ENCODE measurements at regions not wholly inside any gene's neighbourhood (a gene's known extent, or its start where the extent isn't known, plus 50 kb on each side); places are given as distances from the start of the nearest gene placed in this dataset.
"Not testable (repeated sequence)": the region's sequence is repeated elsewhere in the genome, so short reads cannot be mapped to it uniquely, and the experiment has no call there.

DNA sequence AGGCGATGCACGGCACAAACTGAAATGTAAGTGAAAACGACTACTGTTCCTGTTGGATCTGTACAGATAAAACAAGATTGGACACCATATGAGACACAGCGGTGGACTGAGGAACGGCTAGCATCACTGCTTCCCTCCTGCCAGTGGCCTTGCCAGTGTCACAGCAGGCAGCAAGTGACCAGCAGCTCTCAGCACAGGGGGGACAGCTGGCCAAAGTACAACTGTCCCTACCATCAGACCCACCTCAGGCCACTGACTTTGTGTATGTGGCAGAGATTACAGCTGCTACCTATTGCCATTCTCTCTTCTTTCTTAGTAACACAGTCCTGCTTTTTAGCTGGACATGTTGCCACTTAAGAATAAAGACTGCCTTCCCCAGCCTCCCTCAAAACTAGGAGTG is 80.0 kb upstream of the SLC66A3 start:
- no peak for DNase-seq

DNA sequence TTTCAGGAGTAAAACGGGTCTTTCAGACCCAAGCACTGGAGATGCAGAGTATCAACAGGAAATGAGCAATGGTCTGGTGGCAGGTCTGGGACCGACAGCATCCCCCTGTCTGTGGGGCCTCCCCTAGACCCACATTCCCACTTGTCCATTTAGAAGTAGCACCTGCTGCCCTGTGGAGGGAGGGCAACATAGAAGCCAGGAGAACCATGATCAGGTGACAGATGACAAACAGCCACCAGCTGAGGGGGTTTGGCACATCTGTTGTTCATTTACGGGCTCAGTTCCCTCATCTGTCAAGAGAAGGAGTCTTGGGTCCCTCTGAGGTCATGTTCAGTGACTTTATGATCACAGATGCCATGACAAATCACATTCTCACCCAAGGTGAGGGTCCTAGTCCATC is 77.9 kb upstream of the SLC66A3 start:
- DNase-seq: no peak

DNA sequence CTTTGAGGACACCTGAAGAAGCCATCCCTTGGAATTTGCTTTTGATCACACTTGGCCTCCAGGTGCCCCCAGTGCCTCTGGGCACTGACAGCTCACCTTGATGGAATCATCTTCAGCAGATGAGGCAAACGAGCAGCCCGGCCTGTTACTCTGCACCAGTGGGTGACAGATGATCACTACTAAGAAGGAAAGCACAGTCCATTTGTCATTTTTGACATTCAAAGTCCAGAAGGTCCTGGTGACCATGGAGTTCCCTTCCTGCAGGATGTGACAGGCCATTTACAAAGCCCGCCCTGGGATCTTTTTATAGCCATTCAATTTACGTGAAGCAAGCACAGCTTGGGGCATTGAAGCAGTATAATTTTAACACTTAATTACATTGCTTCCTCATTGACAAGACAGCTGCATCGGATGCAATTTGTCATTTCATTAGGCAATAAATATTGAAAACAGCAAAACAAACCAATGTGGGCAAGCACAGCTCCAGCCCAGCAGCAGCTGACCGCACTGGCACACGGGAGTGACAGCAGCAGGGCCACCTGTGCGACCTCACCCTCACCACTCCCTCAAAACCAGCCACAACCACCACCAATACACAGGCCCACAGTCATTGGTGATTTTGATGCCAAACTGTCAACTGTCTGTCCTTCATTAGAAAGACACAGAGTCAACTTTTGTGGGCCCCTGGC is 76.0 kb upstream of the SLC66A3 start:
- no peak for DNase-seq

DNA sequence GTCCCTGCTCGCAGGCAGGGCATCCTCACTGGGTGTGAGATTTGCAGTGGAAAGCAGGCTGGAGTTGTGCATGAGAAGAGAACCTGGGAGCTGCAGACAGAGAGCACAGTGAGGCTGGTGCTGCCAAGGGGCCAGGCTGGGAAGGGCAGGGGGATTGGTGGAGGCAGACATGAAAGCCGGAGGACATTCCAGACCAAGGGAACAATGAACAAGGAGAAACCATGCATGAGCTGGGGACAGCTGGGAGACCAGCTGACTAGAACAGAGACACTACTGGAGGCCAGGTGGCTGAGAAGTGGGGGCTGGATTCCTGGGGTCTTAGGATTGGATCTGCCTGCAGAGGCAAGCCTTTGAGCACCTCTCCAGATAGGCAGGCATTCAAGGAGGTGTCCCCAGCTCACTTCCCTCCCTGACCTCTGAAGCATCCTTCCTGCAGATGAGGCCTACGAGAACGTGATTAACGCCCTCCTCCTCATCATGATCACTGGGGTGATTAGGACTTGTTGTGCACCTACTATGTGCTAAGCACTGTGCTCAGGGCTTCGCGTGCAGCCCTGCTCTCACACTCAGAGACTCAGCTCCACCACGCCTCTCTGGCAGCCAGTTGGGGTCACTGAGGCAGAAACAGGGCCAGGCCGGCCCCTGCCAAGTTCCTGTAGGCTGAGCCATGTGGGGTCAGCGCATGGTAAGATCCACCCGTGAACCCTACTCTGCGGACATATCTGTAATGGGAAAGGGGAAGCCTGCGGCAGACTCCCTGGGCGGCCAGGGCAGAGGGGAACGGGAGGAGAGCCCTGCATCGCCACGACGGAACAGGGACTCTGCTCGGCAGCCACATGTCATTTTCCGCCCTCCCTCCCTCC is 74.8 kb upstream of the SLC66A3 start:
- no peak for DNase-seq

DNA sequence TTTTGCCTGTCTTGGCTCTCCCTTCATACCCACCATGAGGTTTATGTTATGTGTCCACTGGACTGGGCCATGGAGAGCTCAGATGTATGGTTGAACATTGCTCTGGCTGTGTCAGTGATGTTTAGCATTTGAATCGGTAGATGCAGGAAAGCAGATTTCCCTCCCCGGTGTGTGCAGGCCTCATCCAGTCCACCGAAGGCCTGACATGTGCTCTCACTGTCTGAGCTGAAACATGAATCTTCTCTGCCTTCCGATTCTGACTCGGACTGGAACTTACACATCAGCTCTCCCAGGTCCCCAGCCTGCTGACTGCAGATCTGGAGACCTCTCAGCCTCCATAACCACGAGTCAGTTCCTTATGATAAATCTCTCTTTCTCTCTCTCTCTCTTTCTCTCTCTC is 72.4 kb upstream of the SLC66A3 start:
- no peak for DNase-seq

DNA sequence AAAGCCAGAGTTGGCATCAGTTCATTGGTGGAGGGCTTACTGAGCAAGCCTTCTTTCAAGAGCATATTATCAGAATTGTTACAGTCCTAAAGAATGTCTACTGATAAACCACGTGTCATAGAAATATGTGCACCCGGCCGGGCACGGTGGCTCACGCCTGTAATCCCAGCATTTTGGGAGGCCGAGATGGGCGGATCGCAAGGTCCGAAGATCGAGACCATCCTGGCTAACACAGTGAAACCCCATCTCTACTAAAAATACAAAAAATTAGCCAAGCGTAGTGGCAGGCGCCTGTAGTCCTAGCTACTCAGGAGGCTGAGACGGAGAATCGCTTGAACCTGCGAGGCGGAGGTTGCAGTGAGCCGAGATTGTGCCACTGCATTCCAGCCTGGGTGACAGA is 66.4 kb upstream of the SLC66A3 start:
- not testable (repeated sequence) for DNase-seq

DNA sequence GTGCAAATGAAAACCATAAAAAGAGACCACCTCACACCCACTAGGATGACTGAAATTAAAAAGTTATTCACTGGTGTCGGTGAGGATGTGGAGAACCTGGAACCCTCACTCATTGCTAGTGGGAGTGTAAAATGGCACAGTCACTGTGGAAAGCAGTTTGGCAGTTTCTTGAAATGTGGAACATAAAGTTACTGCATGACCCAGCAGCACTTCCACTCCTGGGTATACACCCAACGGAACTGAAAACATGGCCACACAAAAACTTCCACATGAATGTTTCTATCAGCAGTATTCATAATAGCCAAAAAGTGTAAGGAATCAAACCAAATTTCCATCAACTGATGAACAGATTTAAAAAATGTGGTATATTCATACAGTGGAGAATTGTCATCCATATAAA is 65.1 kb upstream of the SLC66A3 start:
- DNase-seq: no peak

DNA sequence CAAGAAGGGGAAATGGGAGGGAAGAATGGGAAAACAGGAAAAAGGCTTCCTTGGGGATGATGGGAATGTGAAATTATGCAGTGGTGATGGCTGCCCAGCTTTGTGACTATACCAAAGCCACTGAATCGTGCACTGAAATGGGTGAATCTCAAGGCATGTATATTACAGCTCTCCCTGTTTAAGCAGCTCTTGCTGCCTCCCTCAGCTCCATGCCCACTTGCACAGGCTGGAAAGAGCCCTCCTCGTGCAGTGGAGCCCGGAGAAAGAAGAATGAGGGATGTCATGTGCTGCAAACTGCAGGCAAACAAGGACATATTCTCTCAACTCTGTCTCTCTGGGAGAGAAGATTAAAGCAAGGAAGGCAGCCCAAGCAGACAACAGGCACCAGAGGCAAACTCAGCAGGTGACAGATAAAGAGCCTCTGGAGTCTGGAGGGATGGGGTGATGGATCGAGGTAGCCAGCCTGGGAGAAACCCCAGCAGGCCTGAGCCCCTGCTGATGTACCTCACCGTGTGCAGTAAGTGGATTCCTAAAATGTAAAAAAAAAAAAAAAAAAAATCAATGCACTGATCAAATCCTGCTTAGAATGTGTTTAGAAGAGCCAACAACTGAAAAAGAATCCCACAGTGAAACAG is 62.4 kb upstream of the SLC66A3 start:
- no peak for DNase-seq

DNA sequence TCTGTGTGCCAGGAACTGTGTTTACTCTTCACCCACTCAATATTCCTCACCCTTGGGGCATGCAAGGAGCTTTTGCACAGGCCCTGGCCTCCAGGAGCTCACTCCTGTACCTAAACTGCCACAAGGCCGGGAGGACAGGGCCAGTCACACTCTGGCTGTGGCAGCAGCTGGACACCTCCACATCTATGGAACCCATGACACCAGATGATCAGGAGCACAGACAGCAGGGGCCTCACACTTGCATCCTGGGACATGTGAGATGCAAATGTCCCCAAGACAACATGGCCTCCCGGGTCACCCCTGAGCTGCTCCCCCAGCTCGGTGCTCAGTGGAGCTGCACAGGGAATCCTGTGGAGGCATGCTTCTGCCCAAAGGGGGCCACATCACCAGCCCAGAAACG is 61.8 kb upstream of the SLC66A3 start:
- DNase-seq: no peak

DNA sequence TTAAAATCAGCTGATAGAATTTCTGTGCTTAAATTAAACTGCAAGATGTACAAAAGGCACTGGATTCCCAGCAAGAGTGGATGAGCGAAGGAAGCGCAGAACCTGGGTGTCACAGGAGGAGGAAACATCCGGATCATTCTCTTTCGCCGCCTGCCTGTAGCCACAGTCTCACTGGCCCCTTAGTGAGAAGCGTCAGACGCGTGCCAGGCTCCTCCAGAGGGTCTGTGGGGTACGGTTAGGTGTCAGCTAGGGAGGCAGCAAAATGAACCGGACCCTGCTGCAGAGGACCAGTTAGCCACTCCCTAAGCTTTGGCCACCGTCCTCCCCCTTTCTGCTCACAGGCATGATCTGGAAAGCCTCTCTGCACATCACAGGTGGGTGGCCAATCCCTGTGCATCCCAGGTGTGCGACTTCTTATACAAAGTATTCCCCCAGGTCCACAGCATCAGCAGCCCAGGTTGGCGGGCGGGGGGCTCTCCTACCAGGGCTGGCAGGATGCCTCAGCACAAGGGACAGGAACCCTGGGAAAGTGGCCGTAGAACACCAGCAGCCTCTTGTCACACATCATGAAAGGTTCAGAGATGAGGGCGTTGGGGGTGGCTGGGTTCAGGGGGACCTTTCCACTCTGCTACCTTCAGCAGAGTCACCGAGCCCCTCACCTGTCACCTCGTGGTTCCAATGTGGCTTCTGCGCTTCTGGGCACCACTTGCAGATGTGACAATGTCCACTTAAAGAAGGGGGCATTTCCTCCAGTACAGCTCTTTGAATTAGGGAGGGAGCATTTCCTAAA is 61.1 kb upstream of the SLC66A3 start:
- DNase-seq: no peak

DNA sequence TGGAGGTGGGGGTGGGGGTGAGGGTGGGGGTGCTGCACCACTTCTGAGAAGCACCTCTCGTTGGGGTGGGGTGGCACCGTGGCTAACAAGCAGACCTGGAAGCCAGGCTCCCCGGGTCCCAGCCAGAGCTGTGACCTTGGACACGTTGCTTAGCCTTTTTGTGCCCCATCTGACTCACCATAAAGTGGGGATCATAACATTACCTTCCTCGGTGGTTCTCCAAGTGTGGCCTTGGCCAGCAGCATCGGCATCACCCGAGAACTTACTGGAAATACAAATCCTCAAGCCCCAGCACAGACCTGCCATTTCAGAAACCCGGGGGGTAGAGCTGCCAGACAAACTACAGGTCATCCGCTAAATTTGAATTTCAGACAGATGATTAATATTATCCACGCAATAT is 58.7 kb upstream of the SLC66A3 start:
- no peak for DNase-seq

DNA sequence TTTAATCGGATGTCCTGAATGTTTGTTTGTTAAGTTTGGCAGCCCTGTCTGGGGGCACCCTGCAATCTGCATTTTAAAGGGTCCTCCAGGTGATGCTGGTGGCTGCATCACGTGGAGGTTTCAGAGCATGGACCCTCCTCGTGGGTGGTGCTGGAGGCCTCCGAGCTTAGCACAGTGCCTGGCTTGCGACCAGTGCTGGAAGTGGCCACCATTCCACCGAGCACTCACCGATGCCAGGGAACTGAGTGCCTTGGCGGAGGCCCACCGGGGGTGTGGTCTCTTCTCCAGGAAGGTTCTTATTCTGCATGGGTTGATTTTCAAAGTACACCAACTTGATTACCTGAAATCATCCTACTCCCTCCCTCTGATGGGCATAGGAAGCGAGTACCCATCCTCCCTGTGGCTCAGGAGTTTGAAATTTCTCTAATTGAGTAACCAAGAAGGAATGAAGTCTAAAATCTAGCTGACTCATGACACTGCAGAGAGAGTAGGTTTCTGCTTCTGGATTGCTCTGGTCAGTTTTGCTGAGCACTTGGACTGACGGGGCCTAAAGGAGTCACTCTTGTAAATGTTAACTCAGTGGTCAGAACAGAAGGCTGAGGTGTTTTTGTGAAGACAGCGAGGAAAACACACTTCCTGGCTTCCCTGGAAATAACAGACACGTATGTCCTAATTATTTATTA is 58.1 kb upstream of the SLC66A3 start:
- no peak for DNase-seq

DNA sequence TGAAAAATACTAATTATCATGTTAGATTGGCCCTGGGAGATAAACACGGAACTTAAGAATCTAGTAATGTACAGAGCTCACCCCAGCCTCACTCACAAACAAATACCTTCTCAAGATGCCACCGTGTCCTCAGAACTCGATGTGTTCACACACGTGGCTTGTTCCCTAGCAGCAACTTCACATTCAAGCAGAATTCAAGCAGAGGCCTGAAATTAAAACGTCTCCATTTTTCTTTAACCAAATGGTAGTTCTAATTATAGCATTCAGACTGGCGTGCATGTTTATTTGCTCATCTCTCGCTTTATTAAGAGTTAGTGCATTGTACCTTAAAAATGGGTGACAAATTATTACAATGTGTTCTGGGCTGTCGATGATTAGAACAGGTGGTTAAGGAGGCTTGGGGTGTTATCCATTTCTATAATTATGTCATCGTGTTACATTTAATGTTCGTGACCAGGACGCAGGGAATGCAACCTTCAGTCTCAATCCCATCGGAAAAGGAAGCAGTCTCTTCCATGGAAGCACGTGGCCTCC is 57.3 kb upstream of the SLC66A3 start:
- no peak for DNase-seq

DNA sequence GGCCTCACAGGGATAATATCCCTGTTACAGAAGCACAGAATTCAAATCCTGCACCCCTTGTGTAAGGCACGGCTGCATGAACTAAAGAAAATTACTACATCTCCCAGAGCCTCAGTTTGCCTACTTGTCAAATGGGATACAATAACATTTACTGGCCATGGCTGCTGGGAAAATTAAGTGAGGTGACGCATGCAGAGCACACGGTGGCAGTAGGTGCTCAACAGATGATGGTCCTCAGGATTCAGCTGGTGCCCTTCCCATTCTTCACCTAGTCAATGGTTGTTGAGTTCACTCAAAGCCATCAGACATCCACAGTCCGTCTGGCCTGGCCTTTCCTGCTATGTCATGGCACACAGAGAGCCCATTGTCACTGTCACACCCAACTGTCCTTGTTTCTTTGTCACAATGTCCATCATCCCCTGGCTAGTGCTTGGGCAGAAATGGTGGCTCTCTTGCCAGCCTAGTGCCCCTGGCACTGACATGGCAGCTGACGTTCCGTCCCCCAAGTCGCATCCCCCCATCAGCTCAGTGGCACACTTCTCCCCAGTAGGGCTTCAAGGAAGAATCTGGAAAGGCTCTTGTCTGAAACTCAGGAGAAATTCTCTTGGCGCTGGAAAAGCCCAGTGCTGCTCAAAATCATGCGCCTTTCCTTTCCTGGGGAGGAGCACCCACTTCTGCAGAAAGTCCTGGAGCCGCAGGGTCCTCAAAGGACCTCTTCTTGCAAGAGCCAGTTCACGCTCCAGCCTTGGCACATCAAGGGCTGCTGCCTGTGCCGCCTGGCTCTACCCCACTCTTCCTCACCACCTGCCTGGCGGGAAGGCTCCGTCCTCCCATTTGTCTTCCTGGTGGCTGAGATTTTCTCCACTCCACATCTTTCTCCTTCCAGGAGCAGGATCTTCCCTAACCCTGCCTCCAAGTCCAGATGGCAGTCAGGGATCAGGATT is 55.9 kb upstream of the SLC66A3 start:
- DNase-seq: no peak

DNA sequence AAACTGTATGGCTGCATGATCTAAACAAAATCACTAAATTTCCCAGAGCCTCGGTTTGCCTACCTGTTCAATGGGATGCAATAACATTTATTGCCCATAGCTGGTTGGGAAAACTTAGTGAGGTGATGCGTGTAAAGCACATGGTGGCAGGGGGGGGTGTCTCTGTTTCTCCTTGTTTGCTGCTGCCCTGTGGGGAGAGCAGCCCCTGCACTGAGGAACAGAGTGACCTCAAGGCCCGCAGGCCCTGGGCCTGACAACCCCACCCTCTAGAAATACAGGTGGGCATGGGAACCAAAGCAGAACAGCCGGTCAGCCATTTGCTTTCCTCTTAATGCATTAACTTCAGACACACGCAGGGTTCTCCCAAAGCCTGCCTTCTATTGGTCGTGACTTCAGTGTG is 55.1 kb upstream of the SLC66A3 start:
- no peak for DNase-seq

DNA sequence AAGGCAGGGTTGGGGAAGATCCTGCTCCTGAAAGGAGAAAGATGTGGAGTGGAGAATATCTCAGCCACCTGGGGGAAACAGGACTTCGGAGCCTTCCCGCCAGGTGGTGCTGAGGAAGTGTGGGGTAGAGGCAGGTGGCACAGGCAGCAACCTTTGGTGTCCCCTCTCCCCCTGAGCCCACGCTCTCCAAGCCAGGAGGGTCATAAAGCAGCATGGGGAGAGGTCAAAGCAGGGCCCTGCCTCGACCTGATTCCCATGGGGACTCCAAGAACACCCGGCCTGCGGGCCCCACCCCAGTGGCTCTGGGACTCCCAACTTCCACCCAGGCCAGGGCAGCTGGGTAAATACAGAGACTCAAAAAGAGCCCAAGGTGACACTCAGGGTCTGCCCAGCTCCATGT is 54.3 kb upstream of the SLC66A3 start:
- DNase-seq: no peak

DNA sequence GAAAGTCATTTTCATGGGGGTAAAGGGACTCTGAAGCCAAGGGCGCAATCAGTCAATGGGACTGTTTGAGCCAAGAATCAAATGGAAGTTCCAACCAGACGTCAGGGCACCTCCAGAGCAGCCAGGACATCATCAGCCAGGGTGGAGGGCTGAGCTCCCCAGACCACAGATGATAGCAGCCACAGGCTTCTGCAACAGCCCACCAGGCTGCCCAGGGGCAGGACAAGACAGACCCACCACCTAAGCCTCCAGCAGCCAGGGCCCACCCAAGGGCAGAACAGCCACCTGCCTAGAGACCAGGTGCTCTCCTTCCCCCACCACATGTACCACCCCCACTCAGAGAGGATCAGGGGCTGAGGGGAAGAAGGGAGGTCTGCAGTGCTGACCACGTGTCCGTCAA is 53.8 kb upstream of the SLC66A3 start:
- DNase-seq: no peak

DNA sequence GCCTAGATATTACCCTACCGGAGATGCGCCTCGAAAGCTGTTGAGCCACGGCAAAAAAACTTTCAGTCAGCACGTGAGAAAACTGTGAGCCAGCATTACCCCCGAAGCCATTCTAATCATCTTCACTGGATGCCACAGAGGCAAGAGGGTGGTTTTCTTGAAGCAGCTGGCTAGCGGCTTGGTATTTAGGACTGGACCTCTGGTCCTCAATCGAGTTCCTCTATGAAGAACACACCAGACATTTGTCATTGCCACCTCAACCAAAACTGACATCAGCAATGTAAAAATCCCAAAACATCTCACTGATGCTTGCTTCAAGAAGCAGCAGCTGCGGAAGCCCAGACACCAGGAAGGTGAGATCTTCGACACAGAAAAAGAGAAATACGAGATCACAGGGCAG is 52.8 kb upstream of the SLC66A3 start:
- no peak for DNase-seq

DNA sequence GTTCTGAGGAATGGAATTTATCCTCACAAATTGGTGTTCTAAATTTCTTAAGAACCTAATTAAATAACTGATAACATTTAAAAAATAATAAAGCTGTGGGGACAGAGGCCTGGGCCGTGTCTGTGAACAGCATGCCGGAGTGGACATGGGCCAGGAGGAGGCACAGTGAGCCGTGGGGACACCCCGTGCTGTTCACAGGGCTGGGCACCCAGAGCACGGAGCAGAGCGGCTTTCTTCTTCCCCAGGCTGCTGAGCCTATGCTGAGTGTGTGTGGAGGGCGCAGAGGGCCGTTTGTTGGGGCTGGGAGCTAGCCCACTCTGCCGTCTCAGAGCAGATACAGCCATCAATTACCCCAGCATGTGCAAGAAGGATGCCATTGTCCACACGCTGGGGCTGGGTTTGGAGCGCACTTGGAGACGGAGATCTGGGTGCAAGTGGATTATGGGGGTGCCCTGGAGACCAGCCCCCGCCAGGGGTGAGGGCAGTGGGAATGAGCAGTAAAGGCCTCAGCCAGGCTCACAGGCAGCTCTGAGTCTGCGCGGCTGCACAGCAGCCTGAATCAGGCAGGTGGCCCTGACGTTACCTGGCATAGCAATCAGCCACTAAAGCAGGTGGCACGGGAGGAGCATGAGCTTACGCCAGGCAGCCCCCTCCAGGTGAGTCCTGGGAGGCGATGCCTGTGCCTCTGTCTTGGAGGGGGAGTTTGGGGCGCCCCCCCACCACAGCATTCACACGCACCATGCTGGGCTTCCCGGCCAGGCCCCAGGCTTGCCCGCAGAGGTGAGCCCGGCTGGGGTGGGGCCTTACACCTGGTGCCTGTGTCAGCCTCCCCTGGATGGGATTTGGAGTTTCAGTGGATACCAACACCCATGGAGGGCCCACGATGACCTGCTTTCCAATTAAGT is 52.1 kb upstream of the SLC66A3 start:
- DNase-seq: no peak

Data from AML-193 (cell line).